Spleen (tissue), 11 donors: ENCODE measurements at regions not wholly inside any gene's neighbourhood (a gene's known extent, or its start where the extent isn't known, plus 50 kb on each side); places are given as distances from the start of the nearest gene placed in this dataset.

ENCODE experiments used
- DNase-seq: peaks from one replicate; pipeline ENCODE4 v3.0.0-alpha.2; 2020
- H3K27ac ChIP-seq, 8 donors: fragments of 200-600 bp; sonication (generic) in 7 of 8; 1 replicate in 4 of 8; 2 replicates in 4 of 8; pipeline versions ENCODE4 v1.5.0 to v1.8.0; 2016 to 2021; ENCODE audit warnings: inconsistent platforms in 4 of 8, mild to moderate bottlenecking in 4 of 8, moderate library complexity in 1 of 8
- H3K27me3 ChIP-seq, 7 donors: fragments of 200-600 bp; sonication (generic) in 6 of 7; replicated peaks in 1 of 7; 1 replicate in 4 of 7; 2 replicates in 3 of 7; pipeline versions ENCODE4 v1.5.0 to v1.8.0; 2016 to 2021; ENCODE audit warnings: inconsistent platforms in 3 of 7, mild to moderate bottlenecking in 1 of 7
- H3K36me3 ChIP-seq, 6 donors: fragments of 200-600 bp; sonication (generic) in 5 of 6; 1 replicate in 4 of 6; 2 replicates in 2 of 6; pipeline versions ENCODE4 v1.5.0 to v1.8.0; 2016 to 2021; ENCODE audit warnings: inconsistent platforms in 2 of 6
- H3K4me1 ChIP-seq, 6 donors: fragments of 200-600 bp; sonication (generic) in 5 of 6; 1 replicate in 3 of 6; 2 replicates in 3 of 6; pipeline versions ENCODE4 v1.5.0 to v1.8.0; 2016 to 2021; ENCODE audit warnings: inconsistent platforms in 3 of 6
- H3K4me3 ChIP-seq, 8 donors: fragments of 200-600 bp; sonication (generic) in 7 of 8; 1 replicate in 4 of 8; 2 replicates in 4 of 8; pipeline versions ENCODE4 v1.5.0 to v1.8.0; 2016 to 2021; ENCODE audit warnings: inconsistent platforms in 4 of 8, mild to moderate bottlenecking in 4 of 8, moderate library complexity in 2 of 8
- H3K9me3 ChIP-seq, 8 donors: fragments of 200-600 bp; sonication (generic) in 7 of 8; 1 replicate in 4 of 8; 2 replicates in 4 of 8; pipeline versions ENCODE4 v1.5.0 to v1.8.0; 2016 to 2021; ENCODE audit warnings: inconsistent platforms in 4 of 8
- POLR2A ChIP-seq, 3 donors: fragments of 450-650 bp; IDR thresholded peaks; one replicate each; pipeline ENCODE4 v1.5.1; 2017; ENCODE audit warnings: antibody characterized with exemption in 3 of 3, mild to moderate bottlenecking in 1 of 3
- POLR2AphosphoS5 ChIP-seq, 3 donors: sonication (generic); formaldehyde crosslinking; IDR thresholded peaks; one replicate each; pipeline ENCODE4 v1.5.1; 2017; ENCODE audit warnings: antibody characterized with exemption in 3 of 3
- WGBS, 5 donors: extraction: QIAGEN DNeasy Blood & Tissue Kit in 3 of 5; methylation state at CpG; one replicate each; pipeline versions ENCODE4 v1.1.5 to v1.1.7; 2013 to 2018; 5-methylcytosine and 5-hydroxymethylcytosine counted together
- intact Hi-C: fragments of 100-400 bp; cut with DNase I; formaldehyde crosslinking; loops from one replicate; pipeline ENCODE4 v1.15.0; 2023; ENCODE audit warnings: low total_unique reads
- TF ChIP-seq, protein P1 (sequence below), 11 experiments: fragments of 200-600 bp in 7 of 11; fragments of 450-650 bp in 4 of 11; sonication (generic) in 4 of 11; IDR thresholded peaks in 8 of 11; conservative IDR thresholded peaks in 3 of 11; 1 replicate in 7 of 11; 2 replicates in 4 of 11; pipeline versions ENCODE4 v1.4.0 to v1.8.0; 2016 to 2021; ENCODE audit warnings: antibody characterized with exemption in 11 of 11, inconsistent platforms in 4 of 11, mild to moderate bottlenecking in 1 of 11
- donor health status: healthy with polysubstance abuse.
- donor health status: DM: no; HTN: no; CAD: no; lungs with moderate emphysema.
- donor health status: DM: no; HTN: no; CAD: no.
- donor health status: Bipolar disorder and iron deficiency.
- donor health status: healthy.
- donor health status: DM: no; HTN: no; CAD: no.
- donor health status: DM: yes; HTN: yes; CAD: no.

GRCh38 chr10:3588346-3588745, 196.7 kb downstream of the KLF6 start:
- Histone ChIP-seq H3K4me1 (no peaks in the 10 kb centered on the region), H3K27me3 (peaks cover 0 to 5% (median 0%) of the 10 kb centered on the region in 7 donors), H3K9me3 (no peaks in the 10 kb centered on the region), H3K27ac (no peak overlapping the region), H3K4me3 (no peak overlapping the region), H3K36me3 (no peaks in the 10 kb centered on the region)
- TF ChIP-seq, protein P1, sequence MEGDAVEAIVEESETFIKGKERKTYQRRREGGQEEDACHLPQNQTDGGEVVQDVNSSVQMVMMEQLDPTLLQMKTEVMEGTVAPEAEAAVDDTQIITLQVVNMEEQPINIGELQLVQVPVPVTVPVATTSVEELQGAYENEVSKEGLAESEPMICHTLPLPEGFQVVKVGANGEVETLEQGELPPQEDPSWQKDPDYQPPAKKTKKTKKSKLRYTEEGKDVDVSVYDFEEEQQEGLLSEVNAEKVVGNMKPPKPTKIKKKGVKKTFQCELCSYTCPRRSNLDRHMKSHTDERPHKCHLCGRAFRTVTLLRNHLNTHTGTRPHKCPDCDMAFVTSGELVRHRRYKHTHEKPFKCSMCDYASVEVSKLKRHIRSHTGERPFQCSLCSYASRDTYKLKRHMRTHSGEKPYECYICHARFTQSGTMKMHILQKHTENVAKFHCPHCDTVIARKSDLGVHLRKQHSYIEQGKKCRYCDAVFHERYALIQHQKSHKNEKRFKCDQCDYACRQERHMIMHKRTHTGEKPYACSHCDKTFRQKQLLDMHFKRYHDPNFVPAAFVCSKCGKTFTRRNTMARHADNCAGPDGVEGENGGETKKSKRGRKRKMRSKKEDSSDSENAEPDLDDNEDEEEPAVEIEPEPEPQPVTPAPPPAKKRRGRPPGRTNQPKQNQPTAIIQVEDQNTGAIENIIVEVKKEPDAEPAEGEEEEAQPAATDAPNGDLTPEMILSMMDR (IDR thresholded peaks at IDR 0.05 in 8 of 11, conservative IDR thresholded peaks at IDR 0.05 in 3 of 11), result no peak
- TF ChIP-seq POLR2A (IDR thresholded peaks at IDR 0.05) (no peak), POLR2AphosphoS5 (IDR thresholded peaks at IDR 0.05) (no peak)
- intact Hi-C loops, result no loop called here
- no peak for DNase-seq
- 90 to 96% (median 95%) methylated on average over 7 of the region's 7 CpGs for WGBS, 5 donors

GRCh38 chr10:3584926-3585784, 199.9 kb downstream of the KLF6 start:
- intact Hi-C loops, result no loop called here
- Histone ChIP-seq H3K9me3 (no peaks in the 10 kb centered on the region), H3K4me3 (no peak overlapping the region), H3K36me3 (no peaks in the 10 kb centered on the region), H3K27ac (no peak overlapping the region), H3K4me1 (no peaks in the 10 kb centered on the region), H3K27me3 (peaks cover 0 to 5% (median 0%) of the 10 kb centered on the region in 7 donors)
- TF ChIP-seq POLR2AphosphoS5 (IDR thresholded peaks at IDR 0.05), result no peak
- TF ChIP-seq POLR2A (IDR thresholded peaks at IDR 0.05), result no peak
- TF ChIP-seq, protein P1 (IDR thresholded peaks at IDR 0.05 in 8 of 11, conservative IDR thresholded peaks at IDR 0.05 in 3 of 11), result no peak
- no peak for DNase-seq
- WGBS, 5 donors, result 69 to 85% (median 84%) methylated on average over 22 of the region's 22 CpGs

- Histone ChIP-seq H3K9me3 (no peaks in the 10 kb centered on the region), H3K4me3 (no peak overlapping the region), H3K27ac (no peak overlapping the region), H3K36me3 (no peaks in the 10 kb centered on the region), H3K27me3 (peaks cover 0 to 1% (median 0%) of the 10 kb centered on the region in 7 donors), H3K4me1 (peaks cover 0 to 4% (median 0%) of the 10 kb centered on the region in 6 donors)
- WGBS, 5 donors, result 80 to 93% (median 89%) methylated on average over 8 of the region's 8 CpGs
- DNase-seq, result no peak
- no peak for TF ChIP-seq POLR2A (IDR thresholded peaks at IDR 0.05)
- TF ChIP-seq, protein P1 (IDR thresholded peaks at IDR 0.05 in 8 of 11, conservative IDR thresholded peaks at IDR 0.05 in 3 of 11), result no peak
- TF ChIP-seq POLR2AphosphoS5 (IDR thresholded peaks at IDR 0.05), result no peak
- intact Hi-C loops, result no loop called here
Measured at GRCh38 chr10:3580565-3580964, 204.4 kb downstream of the KLF6 start.

GRCh38 chr10:3579845-3580244, 205.2 kb downstream of the KLF6 start:
- H3K9me3 ChIP-seq, result no peaks in the 10 kb centered on the region
- no peaks in the 10 kb centered on the region for H3K36me3 ChIP-seq
- no peak overlapping the region for H3K27ac ChIP-seq
- intact Hi-C loops, result no loop called here
- TF ChIP-seq POLR2AphosphoS5 (IDR thresholded peaks at IDR 0.05) (no peak), POLR2A (IDR thresholded peaks at IDR 0.05) (no peak)
- TF ChIP-seq, protein P1 (IDR thresholded peaks at IDR 0.05 in 8 of 11, conservative IDR thresholded peaks at IDR 0.05 in 3 of 11), result no peak
- H3K27me3 ChIP-seq, result no peaks in the 10 kb centered on the region
- DNase-seq, result no peak
- no peak overlapping the region for H3K4me3 ChIP-seq
- peaks cover 0 to 4% (median 0%) of the 10 kb centered on the region in 6 donors for H3K4me1 ChIP-seq
- 23 to 34% (median 30%) methylated on average over 3 of the region's 3 CpGs for WGBS, 5 donors
